ENCODE measurements at regions not wholly inside any gene's neighbourhood (a gene's known extent, or its start where the extent isn't known, plus 50 kb on each side); places are given as distances from the start of the nearest gene placed in this dataset.
A peak's percentile ranks its signal among the peaks of the same experiment; 100 is the strongest.
"Not testable (repeated sequence)": the region's sequence is repeated elsewhere in the genome, so short reads cannot be mapped to it uniquely, and the experiment has no call there.

DNA sequence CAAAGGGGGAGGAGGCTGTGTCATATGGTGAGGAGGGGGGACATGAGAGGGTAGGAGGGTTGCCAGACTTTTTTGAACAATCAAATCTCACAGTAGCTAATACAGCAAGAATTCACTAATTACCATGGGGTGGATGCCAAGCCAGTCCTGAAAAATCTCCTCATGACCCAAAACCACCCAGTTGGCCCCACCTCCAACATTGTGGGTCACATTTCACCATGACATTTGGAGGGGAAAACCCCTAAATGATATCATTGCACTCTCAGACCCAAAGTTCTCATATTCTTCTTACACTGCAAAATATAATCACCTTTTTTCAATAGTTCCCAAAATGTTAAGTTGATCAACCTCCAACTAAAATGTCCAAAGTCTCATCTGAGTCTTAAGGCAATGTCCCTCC, 666.3 kb downstream of the TMEM121 start:
- DNase-seq: not testable (repeated sequence)

DNA sequence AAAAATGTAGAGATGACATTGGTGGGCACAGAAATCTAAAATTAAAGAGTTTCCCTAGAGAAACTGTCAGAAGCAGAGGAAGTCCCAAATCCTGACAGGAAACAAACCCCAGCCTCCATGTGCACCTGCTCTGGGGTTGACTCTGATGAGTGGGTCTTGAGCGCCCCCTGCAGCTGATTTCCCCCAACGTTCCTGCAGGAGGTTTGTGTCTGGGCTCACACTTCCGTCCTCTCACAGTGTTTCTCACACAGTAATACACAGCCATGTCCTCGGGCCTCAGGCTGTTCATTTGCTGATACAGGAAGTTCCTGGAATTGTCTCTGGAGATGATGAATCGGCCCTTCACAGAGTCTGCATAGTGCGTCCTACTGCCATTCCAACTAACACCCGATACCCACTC, 670.1 kb downstream of the TMEM121 start:
- DNase-seq: peak; percentile 85

DNA sequence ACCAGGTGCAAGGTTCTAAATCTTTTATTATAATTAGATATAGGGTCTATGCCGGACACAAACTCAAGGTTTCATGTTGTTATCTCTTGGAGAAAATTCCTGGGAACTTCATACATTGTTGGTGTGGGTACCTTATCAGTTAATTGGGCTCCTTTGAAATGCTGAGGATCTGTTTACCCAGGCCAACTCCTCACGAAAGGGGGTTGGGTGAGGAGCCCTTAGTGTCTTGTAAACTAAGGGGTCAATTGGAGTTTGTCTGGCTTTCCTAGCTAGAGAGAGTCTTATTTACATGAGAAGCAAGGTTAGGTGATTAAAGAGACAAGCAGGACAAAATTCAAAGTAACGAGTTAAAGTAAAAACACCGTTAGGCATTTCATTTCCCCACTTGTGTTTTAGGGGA, 670.9 kb downstream of the TMEM121 start:
- DNase-seq: not testable (repeated sequence)

DNA sequence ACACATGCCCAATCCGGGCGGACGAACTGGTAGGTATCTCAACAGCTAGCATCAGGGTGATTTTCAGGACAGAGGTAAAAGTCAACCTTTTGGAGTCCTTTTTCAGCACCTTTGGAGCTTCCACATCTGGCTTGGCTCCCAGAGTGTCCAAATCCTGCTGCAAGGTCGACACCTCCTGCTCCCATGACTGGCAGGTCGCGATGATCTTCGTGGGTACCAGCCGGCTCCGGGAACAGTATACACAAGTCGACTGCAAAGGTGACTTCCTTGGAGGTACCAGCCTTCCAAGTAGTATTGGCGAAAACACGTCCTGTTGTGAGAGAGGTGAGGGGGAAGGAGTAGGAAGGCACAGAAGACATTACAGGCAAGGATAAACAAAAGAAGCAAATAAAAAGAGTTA, 672.7 kb downstream of the TMEM121 start:
- DNase-seq: no peak

DNA sequence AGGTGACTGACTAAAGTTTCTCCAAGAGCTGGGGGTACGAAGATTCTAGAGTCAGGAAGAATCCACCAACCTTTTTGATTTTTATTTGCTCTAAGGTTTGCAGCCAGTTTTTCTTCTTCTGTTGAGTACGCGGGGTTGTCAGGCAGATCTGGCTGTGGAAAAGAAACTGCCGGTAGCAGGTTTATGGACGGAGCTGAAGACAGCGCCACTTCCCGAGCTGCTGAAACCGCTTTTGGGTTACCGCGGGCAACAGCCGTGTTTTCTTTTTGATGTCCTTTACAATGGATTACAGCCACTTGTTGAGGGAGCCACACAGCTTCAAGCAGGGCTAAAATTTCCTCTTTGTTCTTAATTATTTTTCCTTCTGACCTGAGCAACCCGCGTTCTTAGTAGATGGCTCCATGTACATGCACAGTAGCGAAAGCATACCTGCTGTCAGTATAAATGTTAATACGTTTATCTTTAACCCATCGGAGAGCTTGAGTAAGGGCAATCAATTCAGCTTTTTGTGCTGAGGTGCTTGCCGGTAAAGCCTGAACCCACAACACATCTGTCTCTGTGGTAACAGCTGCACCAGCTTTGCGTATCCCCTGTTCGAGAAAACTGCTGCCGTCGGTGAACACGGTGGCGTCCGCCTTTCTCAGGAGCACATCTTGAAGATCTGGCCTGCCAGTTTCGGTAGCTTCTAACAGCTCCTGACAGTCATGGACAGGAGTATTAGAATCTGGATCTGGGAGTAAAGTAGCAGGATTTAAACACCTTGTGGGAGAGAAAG, 674.3 kb downstream of the TMEM121 start:
- no peak for DNase-seq

DNA sequence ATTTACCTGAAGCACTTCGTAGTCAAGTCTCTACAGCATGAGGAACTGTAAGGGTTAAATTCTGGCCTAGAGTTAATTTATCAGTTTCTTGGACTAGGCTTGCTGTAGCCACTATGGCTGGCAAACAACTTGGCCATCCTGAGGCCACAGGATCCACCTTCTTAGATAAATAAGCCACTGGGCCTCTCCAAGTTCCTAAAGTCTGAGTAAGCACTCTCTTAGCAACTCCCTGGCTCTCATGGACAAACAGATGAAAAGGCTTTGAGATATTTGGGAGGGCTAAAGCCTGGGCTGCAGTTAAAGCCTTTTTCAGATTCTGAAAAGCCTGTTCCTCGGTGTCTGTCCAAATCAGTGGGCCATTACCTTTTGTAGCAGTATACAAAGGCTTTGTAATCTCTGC, 675.0 kb downstream of the TMEM121 start:
- DNase-seq: no peak

DNA sequence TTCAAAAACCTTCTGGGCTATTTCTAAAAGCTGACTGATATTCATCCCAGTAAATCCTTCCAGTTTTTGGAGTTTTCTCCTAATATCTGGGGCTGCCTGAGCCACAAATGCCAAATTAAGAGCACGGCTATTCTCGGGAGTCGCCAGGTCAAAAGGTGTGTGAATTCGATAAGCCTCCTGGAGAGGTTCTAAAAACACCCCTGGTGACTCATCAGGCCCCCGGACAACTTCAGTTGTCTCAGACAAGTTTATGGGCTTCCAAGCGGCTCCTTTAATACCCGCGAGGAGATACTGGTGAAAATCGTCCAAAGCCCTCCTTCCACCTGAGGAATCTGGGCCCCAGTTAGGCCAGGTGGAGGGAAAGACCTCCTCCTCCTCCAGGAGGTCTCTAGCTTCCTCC, 677.1 kb downstream of the TMEM121 start:
- no peak for DNase-seq

DNA sequence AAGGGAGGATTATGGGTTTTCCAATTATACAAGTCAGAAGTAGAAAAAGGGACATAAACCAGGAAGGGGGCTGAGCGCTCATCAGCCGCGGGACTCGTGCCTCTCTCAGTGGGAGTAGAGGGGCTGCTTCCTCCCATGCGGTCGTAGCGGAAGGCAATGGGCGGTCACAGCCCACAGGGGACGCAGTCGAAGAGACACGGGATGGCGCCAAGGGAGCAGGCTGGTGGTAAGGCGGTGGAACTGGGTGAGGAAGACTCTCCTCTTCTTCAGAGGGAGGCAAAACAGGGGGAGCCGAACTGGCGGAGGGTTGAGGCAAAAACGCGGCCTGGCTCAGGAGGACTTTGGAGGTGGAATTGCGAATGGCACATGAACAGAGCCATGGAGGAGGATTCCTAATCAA, 677.7 kb downstream of the TMEM121 start:
- DNase-seq: no peak

DNA sequence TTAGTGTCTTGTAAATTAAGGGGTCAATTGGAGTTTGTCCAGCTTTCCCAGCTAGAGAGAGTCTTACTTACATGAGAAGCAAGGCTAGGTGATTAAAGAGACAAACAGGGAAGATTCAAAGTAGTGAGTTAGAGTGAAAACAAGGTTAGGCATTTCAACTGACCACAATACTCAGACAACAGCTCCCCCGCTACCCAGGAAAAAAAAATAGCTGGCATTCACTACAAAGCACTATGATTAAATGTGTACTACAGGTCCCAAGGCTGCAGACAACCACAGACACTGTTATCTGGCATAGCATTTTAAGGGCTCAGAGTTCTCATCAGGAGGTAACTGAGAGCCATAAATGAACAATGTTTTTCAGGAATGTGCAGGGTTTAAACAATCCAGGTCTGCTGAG, 680.9 kb downstream of the TMEM121 start:
- DNase-seq: no peak

DNA sequence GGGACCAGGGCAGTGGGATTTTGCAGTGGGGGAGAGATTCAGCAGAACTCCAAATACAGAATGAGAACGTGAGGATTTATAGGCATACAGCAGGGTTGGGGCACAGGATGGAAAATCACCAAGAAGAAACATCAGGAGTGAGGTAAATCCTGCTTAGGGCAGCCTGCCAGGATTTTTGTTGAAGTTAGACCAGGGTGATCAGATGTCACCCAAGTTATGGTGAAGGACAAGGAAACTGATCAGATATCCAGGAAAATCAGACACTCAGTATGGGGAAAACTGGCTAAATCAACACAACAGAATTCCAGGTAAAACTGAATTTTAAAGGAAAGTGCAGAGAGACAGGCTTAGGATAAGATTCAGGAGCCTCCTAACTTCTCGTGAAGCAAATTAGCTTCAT, 682.4 kb downstream of the TMEM121 start:
- DNase-seq: no peak

DNA sequence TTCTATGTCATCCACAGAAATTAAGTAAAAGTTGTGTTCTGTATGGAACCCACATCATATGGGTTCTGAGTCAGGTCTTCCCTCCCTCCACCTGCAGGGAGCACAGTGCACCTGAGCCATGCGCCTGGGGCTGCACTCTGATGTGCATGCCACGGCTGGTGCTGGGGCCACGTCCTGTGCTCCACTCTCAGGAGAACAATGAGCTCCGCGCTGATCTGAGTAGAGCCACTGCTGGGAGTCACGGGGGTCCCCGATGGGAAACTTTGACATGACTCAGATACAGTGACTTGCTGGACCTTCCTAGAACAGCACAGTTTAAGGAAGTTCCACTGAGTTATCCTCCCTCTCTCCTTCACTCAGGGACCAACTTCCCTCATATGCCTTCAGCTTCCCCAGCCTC, 683.4 kb downstream of the TMEM121 start:
- peak; percentile 69 for DNase-seq

DNA sequence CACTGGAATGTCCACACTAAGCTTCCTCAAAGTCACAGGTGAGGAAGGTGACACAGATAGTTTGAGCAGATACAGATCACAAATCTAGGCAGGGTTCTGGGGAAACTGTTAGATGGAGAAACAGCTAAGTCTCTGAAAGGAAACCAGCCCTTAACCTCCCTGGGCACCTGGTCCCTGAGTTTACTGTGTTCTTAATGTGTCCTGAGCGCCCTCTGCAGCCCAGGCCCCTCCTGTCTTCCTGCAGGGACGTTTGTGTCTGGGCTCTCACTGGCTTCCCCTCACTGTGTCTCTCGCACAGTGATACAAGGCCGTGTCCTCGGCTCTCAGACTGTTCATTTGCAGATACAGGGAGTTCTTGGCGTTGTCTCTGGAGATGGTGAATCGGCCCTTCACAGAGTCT, 684.3 kb downstream of the TMEM121 start:
- no peak for DNase-seq

DNA sequence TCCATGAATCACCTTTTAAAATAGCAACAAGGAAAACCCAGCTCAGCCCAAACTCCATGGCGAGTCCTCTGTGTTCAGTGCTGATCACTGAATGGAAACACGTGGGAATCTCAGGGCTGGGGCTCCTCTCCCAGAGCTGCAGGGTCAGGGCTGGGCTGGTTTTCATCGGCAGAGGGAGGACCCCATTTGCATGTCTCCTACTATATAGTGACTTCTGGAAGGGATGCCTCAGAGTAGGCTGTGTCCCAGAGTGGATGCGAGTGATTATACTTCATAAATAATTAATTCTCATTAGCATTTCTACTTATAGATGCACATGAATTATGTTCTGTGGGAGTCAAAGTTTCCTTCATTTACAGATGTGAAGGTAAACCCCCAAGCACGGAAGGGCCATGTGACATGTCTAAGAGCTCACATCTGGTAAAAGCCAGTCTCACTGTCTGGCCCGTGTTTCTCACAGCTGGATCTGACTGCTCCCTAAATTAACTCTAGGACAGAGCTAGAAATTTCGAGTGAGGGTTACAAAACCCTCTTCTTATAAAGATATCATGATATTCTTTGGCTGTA, 685.0 kb downstream of the TMEM121 start:
- no peak for DNase-seq

DNA sequence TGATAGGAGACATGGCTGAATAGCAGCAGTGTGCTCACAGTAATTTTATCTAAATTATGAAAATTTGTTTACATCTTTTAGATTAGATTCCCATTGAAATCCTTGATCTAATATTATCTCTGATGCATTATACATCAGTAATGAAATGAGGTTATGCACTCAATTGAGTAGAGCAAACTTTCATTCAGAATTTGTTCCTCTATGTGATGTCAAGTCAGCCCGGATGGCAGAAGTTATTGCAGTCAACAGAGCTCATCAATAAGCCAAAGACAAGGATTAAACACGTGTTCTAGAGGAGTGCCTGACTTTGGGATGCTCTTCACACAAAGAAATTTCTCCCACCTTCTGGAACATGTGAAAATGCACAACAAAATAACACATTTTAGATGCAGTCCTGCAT, 688.8 kb downstream of the TMEM121 start:
- no peak for DNase-seq

DNA sequence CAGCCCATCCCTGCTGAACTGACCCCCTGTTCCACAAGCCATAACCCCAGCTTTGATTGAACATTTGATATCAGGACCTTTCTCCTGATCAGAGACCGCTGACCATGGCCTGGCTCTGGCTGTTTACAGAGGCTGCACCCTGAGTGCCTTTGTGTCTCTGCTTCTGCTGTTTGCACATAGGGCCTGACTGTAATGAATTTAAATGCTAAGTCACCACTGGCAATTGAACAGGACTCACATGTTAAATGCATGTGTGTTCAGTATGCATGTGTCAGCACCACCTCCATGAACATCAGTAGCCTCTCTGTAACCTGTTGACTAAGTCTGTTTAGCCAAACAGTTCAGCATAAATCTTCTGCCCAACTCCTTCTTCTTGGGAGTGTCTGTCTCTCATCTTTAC, 690.3 kb downstream of the TMEM121 start:
- no peak for DNase-seq

DNA sequence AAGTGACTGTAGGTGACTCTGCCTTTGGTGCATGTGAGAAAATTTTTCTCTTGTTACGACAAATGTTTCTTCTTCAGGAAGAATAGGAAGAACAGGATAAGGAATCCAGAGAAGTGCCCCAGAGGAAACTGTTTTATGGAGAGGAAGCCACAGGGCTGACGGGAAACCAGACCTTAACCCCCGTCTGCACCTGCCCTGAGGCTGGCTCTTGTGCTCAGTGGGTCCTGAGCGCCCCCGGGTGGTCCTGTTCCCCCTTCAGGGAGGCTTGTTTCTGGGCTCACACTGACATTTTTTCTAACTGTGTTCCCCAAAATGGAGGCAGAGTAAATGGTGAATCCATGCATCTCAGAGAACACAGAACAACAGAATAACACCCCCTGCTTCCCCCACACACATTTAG, 691.8 kb downstream of the TMEM121 start:
- DNase-seq: no peak

DNA sequence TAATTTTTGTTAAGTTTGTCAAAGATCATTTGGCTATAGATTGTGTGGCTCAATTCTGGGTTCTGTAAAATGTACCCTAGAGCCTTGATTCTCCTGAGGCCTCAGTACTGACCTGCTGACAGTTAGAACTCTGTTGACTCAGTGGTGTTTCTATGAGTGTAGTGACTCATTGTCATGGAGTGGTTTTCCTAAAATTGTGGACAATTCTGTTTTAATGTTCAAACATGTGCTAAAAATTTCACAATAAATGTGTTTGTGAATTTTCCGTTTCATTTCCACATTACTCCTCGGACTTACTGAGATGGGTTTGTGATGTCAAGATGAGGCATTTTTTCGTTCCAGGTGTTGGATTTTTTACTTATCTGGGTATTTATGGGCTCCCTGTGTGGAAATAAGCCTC, 695.9 kb downstream of the TMEM121 start:
- no peak for DNase-seq

DNA sequence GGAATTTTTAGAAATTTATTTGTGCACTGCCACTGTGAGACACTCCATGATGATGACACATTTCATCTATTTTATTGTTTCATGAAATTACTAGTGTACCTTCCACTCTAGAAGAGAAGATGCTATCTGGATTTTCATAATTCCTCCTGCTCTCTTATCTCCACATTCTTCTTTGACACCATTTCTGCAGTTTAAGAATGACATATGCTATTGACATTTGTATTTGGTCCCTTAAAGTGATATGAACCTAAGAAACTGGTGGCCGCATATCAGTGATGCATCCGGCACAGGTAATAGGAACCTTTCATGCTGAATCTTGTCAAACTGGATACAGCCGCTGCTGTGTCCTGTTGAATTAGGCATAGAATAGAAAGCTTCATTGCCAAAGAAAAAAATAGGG, 696.3 kb downstream of the TMEM121 start:
- no peak for DNase-seq

DNA sequence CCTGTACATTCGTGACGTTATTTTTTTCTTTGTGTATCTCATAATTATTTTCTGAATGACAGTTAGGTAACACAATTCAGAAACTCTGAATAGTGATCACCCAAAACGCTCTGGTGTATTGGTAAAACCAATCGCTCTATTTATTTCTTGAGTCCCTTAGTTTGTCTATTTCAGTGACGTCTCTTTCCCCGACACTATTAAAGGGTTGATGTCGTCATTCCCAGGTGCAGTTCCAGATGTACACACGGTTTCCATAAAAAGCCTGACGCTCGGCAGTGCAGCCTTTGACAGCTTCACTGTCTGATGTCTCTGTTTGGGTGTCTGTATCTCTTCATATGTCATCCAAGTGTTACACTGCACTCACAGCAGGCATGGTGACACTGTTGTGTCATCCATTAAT, 701.4 kb downstream of the TMEM121 start:
- DNase-seq: no peak

DNA sequence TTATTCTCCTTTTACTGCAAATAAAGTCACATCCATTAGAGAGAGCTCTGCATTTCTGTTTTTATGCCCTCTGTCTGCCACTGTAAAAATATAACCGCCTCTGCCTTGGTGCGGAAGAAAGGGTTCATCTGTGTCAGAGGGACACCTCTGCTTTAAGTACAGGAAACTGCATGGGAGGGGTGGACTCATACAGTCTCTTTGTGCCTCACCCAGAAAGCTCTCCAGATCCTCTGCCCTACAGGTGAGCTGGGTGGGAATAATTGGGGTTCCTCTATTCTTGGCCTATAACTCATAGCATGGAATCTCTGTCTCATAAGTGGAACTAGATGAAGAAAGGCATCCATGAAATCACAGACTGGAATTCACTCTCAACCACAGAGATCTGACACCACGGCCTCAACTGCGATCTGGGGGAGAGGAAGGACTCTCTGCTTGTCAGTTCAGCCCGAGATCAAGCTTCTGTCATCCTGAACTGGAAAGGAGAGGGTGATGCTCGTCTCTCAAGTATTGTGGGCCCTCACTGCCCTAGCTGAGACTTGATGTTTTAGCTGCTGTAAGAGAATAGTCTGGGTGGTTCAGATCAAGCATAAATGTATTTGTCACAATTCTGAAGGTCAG, 702.3 kb downstream of the TMEM121 start:
- peak; percentile 65 for DNase-seq

DNA sequence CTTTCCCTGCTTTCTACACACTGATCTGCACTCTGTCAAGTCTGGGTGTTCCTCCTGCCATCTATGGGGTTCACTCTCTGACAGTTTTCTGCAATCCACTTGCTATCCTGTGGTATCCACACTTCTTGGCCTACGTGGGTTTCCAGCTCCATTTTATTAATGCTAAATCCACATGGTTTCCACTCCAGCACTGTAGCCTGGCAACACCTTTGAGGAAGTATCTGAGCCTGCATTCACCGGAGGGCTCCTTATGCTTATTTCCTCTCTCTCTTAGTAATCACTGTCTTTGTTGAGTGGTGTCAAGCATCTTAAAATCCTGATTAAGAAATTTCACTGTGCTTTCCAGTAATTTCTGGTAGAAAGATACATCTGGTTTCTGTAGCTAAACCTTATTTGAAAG, 703.7 kb downstream of the TMEM121 start:
- DNase-seq: no peak

DNA sequence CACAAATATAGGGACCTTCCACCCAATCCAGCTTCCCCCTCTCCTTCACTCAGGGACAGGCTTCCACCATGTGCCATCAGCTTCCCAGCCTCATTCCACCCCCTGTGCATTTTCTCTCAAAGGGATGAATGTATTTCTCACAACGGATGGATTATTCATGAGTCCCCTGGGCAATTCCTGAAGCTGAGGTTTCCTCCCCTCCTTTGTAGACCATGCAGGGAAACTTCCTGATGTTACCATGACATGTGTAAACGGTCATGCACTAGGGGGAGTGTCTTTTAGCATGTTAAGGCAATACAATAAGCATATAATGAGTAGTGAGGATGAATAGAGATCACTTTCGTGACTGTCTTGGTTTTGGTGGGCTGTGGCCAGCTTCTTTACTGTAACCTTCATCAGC, 706.8 kb downstream of the TMEM121 start:
- not testable (repeated sequence) for DNase-seq

DNA sequence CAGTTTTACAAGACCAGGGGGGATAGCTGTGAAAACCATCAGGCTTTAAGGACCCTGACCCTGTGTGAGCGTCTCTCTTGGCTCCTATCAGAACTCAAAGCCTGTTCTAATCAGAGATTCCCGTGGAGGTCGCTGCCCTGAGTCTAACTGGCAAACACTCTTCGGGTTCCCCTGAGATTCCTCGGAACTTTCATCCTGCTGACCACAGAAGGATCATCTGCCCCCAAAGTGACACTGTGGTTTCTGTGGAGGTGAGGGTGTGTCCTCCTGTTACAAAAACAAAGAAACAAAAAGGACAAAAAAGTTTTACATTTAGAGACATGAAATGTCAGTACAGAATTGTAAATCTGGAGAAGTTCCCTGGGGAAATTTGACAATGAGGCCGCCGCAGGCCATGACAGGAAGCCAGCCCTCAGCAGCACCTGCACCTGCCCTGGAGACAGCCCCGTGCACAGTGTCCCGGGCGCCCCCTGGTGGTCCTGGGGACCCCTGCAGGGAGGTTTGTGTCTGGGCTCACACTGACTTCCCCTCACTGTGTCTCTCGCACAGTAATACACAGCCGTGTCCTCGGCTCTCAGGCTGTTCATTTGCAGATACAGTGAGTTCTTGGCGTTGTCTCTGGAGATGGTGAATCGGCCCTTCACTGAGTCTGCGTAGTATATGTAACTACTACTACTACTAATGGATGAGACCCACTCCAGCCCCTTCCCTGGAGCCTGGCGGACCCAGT, 708.3 kb downstream of the TMEM121 start:
- peak; percentile 75 for DNase-seq

Measured in activated effector memory CD4-positive, alpha-beta T cell treated with anti-CD3 and anti-CD28 coated beads, Interleukin-2, amount 50 U/mL, for 16 hours (primary cell).